GM19467 (cell line): ENCODE measurements at regions not wholly inside any gene's neighbourhood (a gene's known extent, or its start where the extent isn't known, plus 50 kb on each side); places are given as distances from the start of the nearest gene placed in this dataset.
"Not testable (repeated sequence)": the region's sequence is repeated elsewhere in the genome, so short reads cannot be mapped to it uniquely, and the experiment has no call there.

Experiments used
- ATAC-seq: cut with Tn5 transposase; IDR thresholded peaks from one replicate; pipeline ENCODE4 v1.9.1; 2021; ENCODE audit warnings: mild to moderate bottlenecking, moderate library complexity; ENCODE audit not compliant: unreplicated experiment

- no peak for ATAC-seq
Measured at GRCh38 chr3:181610083-181610972, 101.4 kb upstream of the SOX2 start.

- ATAC-seq: no peak
Measured at GRCh38 chr3:181609030-181609767, 102.5 kb upstream of the SOX2 start.

- no peak for ATAC-seq
Measured at GRCh38 chr3:181604267-181604666, 107.5 kb upstream of the SOX2 start.

GRCh38 chr3:181596126-181596525 lies 115.6 kb upstream of the SOX2 start:
- no peak for ATAC-seq

GRCh38 chr3:181590939-181591338 lies 120.8 kb upstream of the SOX2 start:
- ATAC-seq: not testable (repeated sequence)

- ATAC-seq: no peak
Measured at GRCh38 chr3:181582619-181583018, 129.1 kb upstream of the SOX2 start.

GRCh38 chr3:181581656-181582055 lies 130.1 kb upstream of the SOX2 start:
- ATAC-seq: no peak

GRCh38 chr3:181578743-181579142 lies 133.0 kb upstream of the SOX2 start:
- ATAC-seq: no peak

GRCh38 chr3:181572432-181572831 lies 139.3 kb upstream of the SOX2 start:
- ATAC-seq: no peak

- ATAC-seq: no peak
Measured at GRCh38 chr3:181570472-181570871, 141.3 kb upstream of the SOX2 start.

GRCh38 chr3:181569356-181569940 lies 142.3 kb upstream of the SOX2 start:
- no peak for ATAC-seq

- no peak for ATAC-seq
Measured at GRCh38 chr3:181568693-181569092, 143.0 kb upstream of the SOX2 start.

GRCh38 chr3:181568248-181568647 lies 143.5 kb upstream of the SOX2 start:
- ATAC-seq: no peak

- ATAC-seq: no peak
Measured at GRCh38 chr3:181567311-181568075, 144.2 kb upstream of the SOX2 start.

GRCh38 chr3:181565416-181565815 lies 146.3 kb upstream of the SOX2 start:
- ATAC-seq: no peak

- ATAC-seq: no peak
Measured at GRCh38 chr3:181564222-181564621, 147.5 kb upstream of the SOX2 start.

GRCh38 chr3:181561139-181562031 lies 150.3 kb upstream of the SOX2 start:
- ATAC-seq: no peak

GRCh38 chr3:181558870-181559269 lies 152.9 kb upstream of the SOX2 start:
- ATAC-seq: no peak

- ATAC-seq: no peak
Measured at GRCh38 chr3:181555681-181556080, 156.0 kb upstream of the SOX2 start.

GRCh38 chr3:181554233-181554765 lies 157.4 kb upstream of the SOX2 start:
- no peak for ATAC-seq
